HepG2 (cell line): ENCODE measurements at regions not wholly inside any gene's neighbourhood (a gene's known extent, or its start where the extent isn't known, plus 50 kb on each side); places are given as distances from the start of the nearest gene placed in this dataset.

ENCODE experiments used
- ATAC-seq: fragments of 200-7000 bp; cut with Tn5 transposase; 3 replicates; pipeline ENCODE4 v1.9.1; 2020; ENCODE audit warnings: mild to moderate bottlenecking, moderate library complexity
- BruUV-seq: library from RNA; stranded (reverse); fragments of 400-500 nt; replicated peaks from 2 replicates; lab custom pipeline; 2021; lab: Mats Ljungman, UMichigan
- CTCF ChIA-PET: fragments of 300-600 bp; formaldehyde crosslinking; extraction: SDS; loops from one replicate; lab custom pipeline; 2021; ENCODE audit warnings: low total read pairs, inconsistent platforms, low intra/inter-chr PET ratio; lab: Yijun Ruan, JAX
- POLR2A ChIA-PET: fragments of 350-600 bp; sonication (Branson Sonifier 250); formaldehyde crosslinking; loops from one replicate; lab custom pipeline; 2020; ENCODE audit warnings: antibody characterized with exemption, inconsistent platforms; lab: Yijun Ruan, JAX
- DNase-seq: peaks from one replicate; pipeline ENCODE4 v3.0.0-alpha.2; 2015; ENCODE audit warnings: low spot score
- FAIRE-seq: peaks from 3 replicates; lab custom pipeline; 2011; peaks lifted over from hg19 to GRCh38; lab: Jason Lieb, UNC
- H2AFZ ChIP-seq: one replicate; pipeline ENCODE4 v1.6.1; 2011; ENCODE audit warnings: low read length, inconsistent platforms
- H3K27ac ChIP-seq: fragments of 300-600 bp; 3 replicates; pipeline ENCODE4 v1.8.0; 2011; ENCODE audit warnings: mixed run types, mild to moderate bottlenecking, mixed read lengths, low read length, inconsistent platforms; ENCODE audit not compliant: insufficient read depth; ENCODE audit errors: extremely low read length
- H3K27me3 ChIP-seq, 2 experiments: fragments of 200-600 bp in 1 of 2; 2 replicates in 1 of 2; 3 replicates in 1 of 2; pipeline versions ENCODE4 v1.6.0 to v1.8.0; 2011; ENCODE audit warnings: low read length in 2 of 2, mild to moderate bottlenecking in 2 of 2, moderate library complexity in 2 of 2, inconsistent platforms in 1 of 2; ENCODE audit not compliant: insufficient read depth in 2 of 2, control insufficient read depth in 1 of 2
- H3K36me3 ChIP-seq, 2 experiments: fragments of 200-600 bp in 1 of 2; replicated peaks in 1 of 2; 2 replicates in 1 of 2; 3 replicates in 1 of 2; pipeline versions ENCODE4 v1.5.1 to v1.8.0; 2011; ENCODE audit warnings: low read length in 2 of 2, inconsistent platforms in 1 of 2; ENCODE audit not compliant: insufficient read depth in 2 of 2, control insufficient read depth in 1 of 2
- H3K4me1 ChIP-seq: 2 replicates; pipeline ENCODE4 v1.5.1; 2012; ENCODE audit warnings: low read length, inconsistent platforms; ENCODE audit not compliant: insufficient read depth
- H3K4me2 ChIP-seq: 2 replicates; pipeline ENCODE4 v1.6.0; 2011; ENCODE audit warnings: low read depth, low read length, inconsistent platforms
- H3K4me3 ChIP-seq, 3 experiments: fragments of 200-600 bp in 1 of 3; sonication (generic), shearing (Covaris generic) in 1 of 3; replicated peaks in 1 of 3; 2 replicates each; pipeline ENCODE4 v1.5.1; 2011 to 2016; ENCODE audit warnings: low read length in 3 of 3, inconsistent platforms in 2 of 3, low read depth in 2 of 3, mild to moderate bottlenecking in 2 of 3, control low read depth in 1 of 3, mixed read lengths in 1 of 3; ENCODE audit not compliant: insufficient read depth in 1 of 3
- H3K79me2 ChIP-seq: one replicate; pipeline ENCODE4 v1.6.1; 2011; ENCODE audit warnings: low read length, inconsistent platforms; ENCODE audit not compliant: insufficient read depth
- H3K9ac ChIP-seq: 2 replicates; pipeline ENCODE4 v1.6.0; 2011; ENCODE audit warnings: mild to moderate bottlenecking, low read depth, low read length, inconsistent platforms; ENCODE audit not compliant: insufficient read depth
- H3K9me3 ChIP-seq: 2 replicates; pipeline ENCODE4 v1.5.1; 2012; ENCODE audit warnings: mild to moderate bottlenecking, low read length
- H4K20me1 ChIP-seq: 2 replicates; pipeline ENCODE4 v1.6.0; 2011; ENCODE audit warnings: inconsistent platforms, mild to moderate bottlenecking, low read length, moderate library complexity; ENCODE audit not compliant: insufficient read depth
- AKNA ChIP-seq: sonication (generic); formaldehyde crosslinking; IDR thresholded peaks from 2 replicates; pipeline ENCODE4 v1.4.0; 2020; ENCODE audit warnings: missing genetic modification reagents, borderline replicate concordance
- ARID5B ChIP-seq: IDR thresholded peaks from 2 replicates; pipeline ENCODE4 v1.4.0; 2020; ENCODE audit warnings: mild to moderate bottlenecking, missing genetic modification reagents
- SP5 ChIP-seq: IDR thresholded peaks from 2 replicates; pipeline ENCODE4 v1.6.1; 2016; ENCODE audit warnings: low read depth, borderline replicate concordance
- ZNF281 ChIP-seq: sonication (generic); formaldehyde crosslinking; IDR thresholded peaks from 2 replicates; pipeline ENCODE4 v1.4.0; 2020; ENCODE audit warnings: missing genetic modification reagents, borderline replicate concordance
- ZNF530 ChIP-seq: sonication (generic); formaldehyde crosslinking; IDR thresholded peaks from 2 replicates; pipeline ENCODE4 v1.5.0; 2020; ENCODE audit warnings: low read depth, mild to moderate bottlenecking, missing genetic modification reagents
- ZNF546 ChIP-seq: sonication (generic); formaldehyde crosslinking; conservative IDR thresholded peaks from 2 replicates; pipeline ENCODE4 v1.8.1; 2023; ENCODE audit warnings: mild to moderate bottlenecking, missing genetic modification reagents
- ZNF792 ChIP-seq: IDR thresholded peaks from 2 replicates; pipeline ENCODE4 v1.6.1; 2016
- WGBS: methylation state at CpG from one replicate; pipeline ENCODE4 v1.1.6; 2017; ENCODE audit warnings: low lambda C conversion rate; 5-methylcytosine and 5-hydroxymethylcytosine counted together
- in situ Hi-C: cut with HindIII; loops from 2 replicates; pipeline ENCODE4 v1.10.0; 2017; ENCODE audit warnings: low pct_unique_long_range_greater_than_20kb; ENCODE audit not compliant: extremely low pct_ligation_motif_present
- intact Hi-C: fragments of 100-400 bp; cut with micrococcal nuclease; formaldehyde crosslinking; loops from one replicate; pipeline ENCODE4 v1.10.0; 2022; ENCODE audit not compliant: unreplicated experiment

- TF ChIP-seq SP5: no peak
- no peak for TF ChIP-seq ZNF281 (CRISPR knock-in tag)
- TF ChIP-seq AKNA: no peak
- TF ChIP-seq ZNF792 (CRISPR knock-in tag): no peak
Measured at GRCh38 chr1:213742992-213743391, 244.8 kb upstream of the PROX1 start (continued).

- Histone ChIP-seq H3K9me3 (no peaks in the 10 kb centered on the region), H4K20me1 (no peaks in the 10 kb centered on the region), H3K4me1 (peaks cover 28% of the 10 kb centered on the region), H2AFZ (peak overlapping the region; percentile 8), H3K36me3 (no peaks in the 10 kb centered on the region), H3K4me3 (no peak overlapping the region), H3K9ac (no peak overlapping the region), H3K27ac (no peak overlapping the region), H3K4me2 (peak overlapping the region; percentile 44), H3K79me2 (no peaks in the 10 kb centered on the region), H3K27me3 (no peaks in the 10 kb centered on the region)
- in situ Hi-C loops: no loop called here
- ChIA-PET POLR2A (no interaction called here), CTCF (no interaction called here)
- WGBS: 17% methylated on average over 1 of the region's 3 CpGs
- DNase-seq: peak; percentile 49
- intact Hi-C loops: no loop called here
- no TSS peak for BruUV-seq
- ATAC-seq: peak; percentile 74
- no peak for FAIRE-seq
- no peak for TF ChIP-seq ZNF546 (CRISPR knock-in tag)
- TF ChIP-seq ZNF530: no peak
- 0 out of 2 replicates have a peak, but pooled peaks have one; percentile 19 for TF ChIP-seq ARID5B (CRISPR knock-in tag)
Measured at GRCh38 chr1:213744780-213745179, 243.0 kb upstream of the PROX1 start.
